ENCODE measurements at regions not wholly inside any gene's neighbourhood (a gene's known extent, or its start where the extent isn't known, plus 50 kb on each side); places are given as distances from the start of the nearest gene placed in this dataset.

- no peak for TF ChIP-seq CTCF (IDR thresholded peaks at IDR 0.05 in 4 of 5, conservative IDR thresholded peaks at IDR 0.05 in 1 of 5)
- no peak for TF ChIP-seq POLR2A (IDR thresholded peaks at IDR 0.05)
Measured at GRCh38 chr12:94781835-94782234, 131.5 kb upstream of the TMCC3 start.

Data from gastrocnemius medialis (tissue), 4 donors.